ENCODE measurements at regions not wholly inside any gene's neighbourhood (a gene's known extent, or its start where the extent isn't known, plus 50 kb on each side); places are given as distances from the start of the nearest gene placed in this dataset.

GRCh38 chr13:76758738-76759137 lies 127.5 kb downstream of the KCTD12 start:
- no peak overlapping the region for H3K4me3 ChIP-seq
- no peaks in the 10 kb centered on the region for H3K27me3 ChIP-seq
- intact Hi-C loops (cut with DNase I), result no loop called here
- no peaks in the 10 kb centered on the region for H3K4me1 ChIP-seq
- no peaks in the 10 kb centered on the region for H3K36me3 ChIP-seq (replicated peaks in 1 of 2; ENCODE audit: insufficient read depth in 1 of 2, low read depth in 2 of 2)
- TF ChIP-seq POLR2A (IDR thresholded peaks at IDR 0.05) (no peak), CTCF (IDR thresholded peaks at IDR 0.05) (no peak)
- DNase-seq (no peak), ATAC-seq (no peak)
- no peaks in the 10 kb centered on the region for H3K9me3 ChIP-seq
- WGBS, 2 donors, result 72 to 93% methylated on average over 1 of the region's 1 CpG
- H3K27ac ChIP-seq, result no peak overlapping the region

- no peak for TF ChIP-seq CTCF (IDR thresholded peaks at IDR 0.05)
- TF ChIP-seq POLR2A (IDR thresholded peaks at IDR 0.05), result no peak
- H3K27ac ChIP-seq, result no peak overlapping the region
- H3K4me3 ChIP-seq, result no peak overlapping the region
- H3K4me1 ChIP-seq, result no peaks in the 10 kb centered on the region
- no peak for ATAC-seq
- H3K9me3 ChIP-seq, result no peaks in the 10 kb centered on the region
- intact Hi-C loops (cut with DNase I), result no loop called here
- no peaks in the 10 kb centered on the region for H3K27me3 ChIP-seq
- DNase-seq, result no peak
- H3K36me3 ChIP-seq (replicated peaks in 1 of 2; ENCODE audit: insufficient read depth in 1 of 2, low read depth in 2 of 2), result no peaks in the 10 kb centered on the region
Measured at GRCh38 chr13:76758257-76758656, 127.9 kb downstream of the KCTD12 start.

- 59 to 78% methylated on average over 2 of the region's 2 CpGs for WGBS, 2 donors
- Histone ChIP-seq H3K36me3 (replicated peaks in 1 of 2; ENCODE audit: insufficient read depth in 1 of 2, low read depth in 2 of 2) (no peaks in the 10 kb centered on the region), H3K27me3 (no peaks in the 10 kb centered on the region), H3K4me3 (no peak overlapping the region), H3K4me1 (no peaks in the 10 kb centered on the region), H3K9me3 (no peaks in the 10 kb centered on the region), H3K27ac (no peak overlapping the region)
- ATAC-seq (no peak), DNase-seq (no peak)
- intact Hi-C loops (cut with DNase I), result no loop called here
- TF ChIP-seq POLR2A (IDR thresholded peaks at IDR 0.05), result no peak
- TF ChIP-seq CTCF (IDR thresholded peaks at IDR 0.05), result no peak
Measured at GRCh38 chr13:76756451-76756850, 129.8 kb downstream of the KCTD12 start.

- Histone ChIP-seq H3K4me3 (no peak overlapping the region), H3K27me3 (no peaks in the 10 kb centered on the region), H3K36me3 (replicated peaks in 1 of 2; ENCODE audit: insufficient read depth in 1 of 2, low read depth in 2 of 2) (no peaks in the 10 kb centered on the region), H3K27ac (no peak overlapping the region), H3K4me1 (no peaks in the 10 kb centered on the region), H3K9me3 (no peaks in the 10 kb centered on the region)
- no peak for ATAC-seq
- intact Hi-C loops (cut with DNase I), result no loop called here
- WGBS, 2 donors, result 48 to 65% methylated on average over 4 of the region's 4 CpGs
- peak in 3 of 4 donors; percentile 8 to 36 (median 23) for DNase-seq
- TF ChIP-seq CTCF (IDR thresholded peaks at IDR 0.05) (no peak), POLR2A (IDR thresholded peaks at IDR 0.05) (no peak)
Measured at GRCh38 chr13:76754414-76754813, 131.8 kb downstream of the KCTD12 start.

- Histone ChIP-seq H3K27me3 (no peaks in the 10 kb centered on the region), H3K27ac (no peak overlapping the region), H3K9me3 (no peaks in the 10 kb centered on the region), H3K36me3 (replicated peaks in 1 of 2; ENCODE audit: insufficient read depth in 1 of 2, low read depth in 2 of 2) (no peaks in the 10 kb centered on the region), H3K4me1 (no peaks in the 10 kb centered on the region), H3K4me3 (no peak overlapping the region)
- ATAC-seq, result no peak
- TF ChIP-seq POLR2A (IDR thresholded peaks at IDR 0.05) (no peak), CTCF (IDR thresholded peaks at IDR 0.05) (no peak)
- WGBS, 2 donors, result 82 to 86% methylated on average over 3 of the region's 3 CpGs
- DNase-seq, result no peak
- intact Hi-C loops (cut with DNase I), result no loop called here
Measured at GRCh38 chr13:76751278-76751677, 134.9 kb downstream of the KCTD12 start.

All from body of pancreas (tissue), 4 donors.